ENCODE measurements at regions not wholly inside any gene's neighbourhood (a gene's known extent, or its start where the extent isn't known, plus 50 kb on each side); places are given as distances from the start of the nearest gene placed in this dataset.

DNA sequence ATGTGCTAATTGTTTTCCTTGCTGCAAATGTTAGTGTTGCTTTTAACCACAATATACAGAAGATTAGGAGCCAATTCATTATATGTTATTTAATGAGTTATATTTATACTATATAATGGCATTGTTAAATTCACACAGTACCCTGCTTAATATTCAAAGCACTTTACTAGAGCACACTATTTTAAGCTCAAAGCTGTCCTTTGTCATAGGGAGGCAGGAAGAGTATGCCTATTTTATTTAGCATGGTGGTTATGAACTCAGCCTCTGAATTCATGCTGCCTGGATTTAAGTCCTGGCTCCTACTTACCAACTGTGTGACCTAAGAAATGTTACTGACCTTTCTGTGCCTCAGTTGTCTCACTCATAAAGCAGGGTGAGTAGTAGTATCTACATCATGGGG lies 80.5 kb downstream of the FASTKD2 start:
- Mint-ChIP-seq H3K4me1 (ENCODE audit: low read depth) (no peaks in the 10 kb centered on the region), H3K9me3 (ENCODE audit: low read depth) (no peaks in the 10 kb centered on the region), H3K27me3 (ENCODE audit: low read depth) (no peaks in the 10 kb centered on the region), H3K27ac (ENCODE audit: unreplicated experiment) (no peak overlapping the region), H3K36me3 (ENCODE audit: low read depth) (no peaks in the 10 kb centered on the region), H3K4me3 (ENCODE audit: unreplicated experiment) (no peak overlapping the region)
- no peak for DNase-seq (ENCODE audit: low spot score)
- TF ChIP-seq, protein P1, sequence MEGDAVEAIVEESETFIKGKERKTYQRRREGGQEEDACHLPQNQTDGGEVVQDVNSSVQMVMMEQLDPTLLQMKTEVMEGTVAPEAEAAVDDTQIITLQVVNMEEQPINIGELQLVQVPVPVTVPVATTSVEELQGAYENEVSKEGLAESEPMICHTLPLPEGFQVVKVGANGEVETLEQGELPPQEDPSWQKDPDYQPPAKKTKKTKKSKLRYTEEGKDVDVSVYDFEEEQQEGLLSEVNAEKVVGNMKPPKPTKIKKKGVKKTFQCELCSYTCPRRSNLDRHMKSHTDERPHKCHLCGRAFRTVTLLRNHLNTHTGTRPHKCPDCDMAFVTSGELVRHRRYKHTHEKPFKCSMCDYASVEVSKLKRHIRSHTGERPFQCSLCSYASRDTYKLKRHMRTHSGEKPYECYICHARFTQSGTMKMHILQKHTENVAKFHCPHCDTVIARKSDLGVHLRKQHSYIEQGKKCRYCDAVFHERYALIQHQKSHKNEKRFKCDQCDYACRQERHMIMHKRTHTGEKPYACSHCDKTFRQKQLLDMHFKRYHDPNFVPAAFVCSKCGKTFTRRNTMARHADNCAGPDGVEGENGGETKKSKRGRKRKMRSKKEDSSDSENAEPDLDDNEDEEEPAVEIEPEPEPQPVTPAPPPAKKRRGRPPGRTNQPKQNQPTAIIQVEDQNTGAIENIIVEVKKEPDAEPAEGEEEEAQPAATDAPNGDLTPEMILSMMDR (IDR thresholded peaks at IDR 0.05): no peak

GRCh38 chr2:206846331-206846730 lies 80.9 kb downstream of the FASTKD2 start:
- TF ChIP-seq, protein P1 (IDR thresholded peaks at IDR 0.05): no peak
- no peak for DNase-seq (ENCODE audit: low spot score)
- Mint-ChIP-seq H3K27ac (ENCODE audit: unreplicated experiment) (no peak overlapping the region), H3K36me3 (ENCODE audit: low read depth) (no peaks in the 10 kb centered on the region), H3K27me3 (ENCODE audit: low read depth) (no peaks in the 10 kb centered on the region), H3K9me3 (ENCODE audit: low read depth) (no peaks in the 10 kb centered on the region), H3K4me3 (ENCODE audit: unreplicated experiment) (no peak overlapping the region), H3K4me1 (ENCODE audit: low read depth) (no peaks in the 10 kb centered on the region)

DNA sequence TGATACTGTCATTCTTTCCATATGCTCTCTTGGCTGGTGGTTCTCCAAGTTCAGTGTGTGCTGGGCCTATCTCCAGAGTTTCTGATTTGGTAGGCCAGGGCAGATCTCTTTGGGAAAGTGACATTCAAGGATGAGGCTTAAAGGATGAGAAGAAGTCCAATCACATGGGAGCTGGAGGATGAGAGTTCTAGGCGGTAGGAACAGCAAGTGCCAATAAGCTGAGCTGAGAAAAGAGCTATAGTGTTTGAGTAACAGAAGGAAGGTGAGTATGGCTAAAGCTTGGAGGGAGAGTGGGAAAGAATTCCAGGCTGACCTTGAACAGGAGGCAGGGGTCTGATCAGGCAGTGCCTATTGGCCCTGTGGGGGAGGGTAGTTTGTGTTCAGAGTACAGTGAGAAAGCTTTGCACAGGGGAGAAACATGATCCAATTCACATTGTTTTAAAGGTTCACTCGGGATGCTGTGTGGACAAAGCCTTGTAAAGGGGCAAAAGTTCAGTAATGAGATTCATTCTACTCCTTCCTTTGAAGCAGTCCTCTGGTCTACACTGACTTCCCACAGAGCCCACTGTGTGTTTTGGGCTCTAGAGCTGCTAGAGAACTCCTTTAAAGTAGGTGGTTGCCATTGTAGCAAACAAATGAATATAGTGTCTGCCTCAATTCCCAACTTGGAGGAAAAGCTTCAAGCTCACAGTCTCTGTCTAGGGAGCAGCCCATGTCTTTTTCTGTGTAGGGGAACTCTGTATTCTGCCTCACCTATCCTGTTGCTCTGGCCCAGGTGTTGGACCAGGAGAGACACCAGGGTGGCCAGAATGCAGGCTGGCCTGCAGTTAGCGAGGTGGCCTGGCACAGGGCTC lies 81.8 kb downstream of the FASTKD2 start:
- no peaks in the 10 kb centered on the region for H3K27me3 Mint-ChIP-seq (ENCODE audit: low read depth)
- no peak for DNase-seq (ENCODE audit: low spot score)
- no peaks in the 10 kb centered on the region for H3K4me1 Mint-ChIP-seq (ENCODE audit: low read depth)
- no peaks in the 10 kb centered on the region for H3K9me3 Mint-ChIP-seq (ENCODE audit: low read depth)
- no peak overlapping the region for H3K4me3 Mint-ChIP-seq (ENCODE audit: unreplicated experiment)
- H3K27ac Mint-ChIP-seq (ENCODE audit: unreplicated experiment): no peak overlapping the region
- no peaks in the 10 kb centered on the region for H3K36me3 Mint-ChIP-seq (ENCODE audit: low read depth)
- TF ChIP-seq, protein P1 (IDR thresholded peaks at IDR 0.05): no peak

GRCh38 chr2:206850369-206850768 lies 85.0 kb downstream of the FASTKD2 start:
- no peaks in the 10 kb centered on the region for H3K36me3 Mint-ChIP-seq (ENCODE audit: low read depth)
- peaks cover 6% of the 10 kb centered on the region for H3K4me1 Mint-ChIP-seq (ENCODE audit: low read depth)
- H3K27me3 Mint-ChIP-seq (ENCODE audit: low read depth): no peaks in the 10 kb centered on the region
- H3K4me3 Mint-ChIP-seq (ENCODE audit: unreplicated experiment): no peak overlapping the region
- no peak for DNase-seq (ENCODE audit: low spot score)
- H3K9me3 Mint-ChIP-seq (ENCODE audit: low read depth): no peaks in the 10 kb centered on the region
- TF ChIP-seq, protein P1 (IDR thresholded peaks at IDR 0.05): no peak
- no peak overlapping the region for H3K27ac Mint-ChIP-seq (ENCODE audit: unreplicated experiment)

DNA sequence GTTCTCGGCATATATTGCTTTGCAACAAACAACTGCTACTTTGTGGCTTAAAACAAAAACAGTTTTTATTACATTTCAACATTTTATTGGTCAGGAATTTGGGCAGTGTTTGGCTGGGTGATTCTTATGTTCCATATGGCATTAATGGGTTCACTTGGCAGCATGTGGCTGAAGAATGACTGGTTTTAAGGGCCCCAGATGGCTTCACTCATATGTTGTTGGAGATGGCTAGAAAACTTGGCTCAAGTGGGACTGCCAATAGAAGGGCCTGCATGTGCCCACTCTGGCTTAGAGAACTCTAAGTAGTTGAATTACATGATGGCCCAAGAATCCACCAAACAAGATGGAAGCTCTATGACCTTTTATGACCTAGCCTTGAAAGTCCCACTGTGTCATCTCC lies 86.1 kb downstream of the FASTKD2 start:
- H3K27me3 Mint-ChIP-seq (ENCODE audit: low read depth): no peaks in the 10 kb centered on the region
- no peak for DNase-seq (ENCODE audit: low spot score)
- TF ChIP-seq, protein P1 (IDR thresholded peaks at IDR 0.05): no peak
- H3K36me3 Mint-ChIP-seq (ENCODE audit: low read depth): no peaks in the 10 kb centered on the region
- no peak overlapping the region for H3K4me3 Mint-ChIP-seq (ENCODE audit: unreplicated experiment)
- H3K27ac Mint-ChIP-seq (ENCODE audit: unreplicated experiment): no peak overlapping the region
- H3K9me3 Mint-ChIP-seq (ENCODE audit: low read depth): no peaks in the 10 kb centered on the region
- peaks cover 18% of the 10 kb centered on the region for H3K4me1 Mint-ChIP-seq (ENCODE audit: low read depth)

Measured in chondrocyte (in vitro differentiated cells).